Ovary (tissue), 7 donors: ENCODE measurements at regions not wholly inside any gene's neighbourhood (a gene's known extent, or its start where the extent isn't known, plus 50 kb on each side); places are given as distances from the start of the nearest gene placed in this dataset.

Experiments used
- DNase-seq, 5 donors: peaks; one replicate each; pipeline ENCODE4 v3.0.0-alpha.2; 2019 to 2020
- H3K27ac ChIP-seq, 2 donors: fragments of 200-600 bp; one replicate each; pipeline versions ENCODE4 v1.5.1 to v1.8.0; 2019 to 2022
- H3K27me3 ChIP-seq: fragments of 200-600 bp; one replicate; pipeline ENCODE4 v1.8.0; 2022
- H3K36me3 ChIP-seq: fragments of 200-600 bp; sonication (generic); one replicate; pipeline ENCODE4 v1.5.1; 2019
- H3K4me1 ChIP-seq: one replicate; pipeline ENCODE4 v1.8.1; 2013; ENCODE audit warnings: mild to moderate bottlenecking, moderate library complexity; ENCODE audit not compliant: insufficient read depth
- H3K4me3 ChIP-seq: fragments of 200-600 bp; sonication (generic); one replicate; pipeline ENCODE4 v1.5.1; 2017
- H3K9me3 ChIP-seq, 2 donors: fragments of 200-600 bp in 1 of 2; sonication (generic) in 1 of 2; one replicate each; pipeline versions ENCODE4 v1.5.1 to v1.8.1; 2013 to 2019; ENCODE audit warnings: mild to moderate bottlenecking in 1 of 2, moderate library complexity in 1 of 2
- CTCF ChIP-seq, 3 donors: fragments of 450-650 bp in 2 of 3; fragments of 200-600 bp in 1 of 3; IDR thresholded peaks; one replicate each; pipeline versions ENCODE4 v1.5.1 to v1.8.0; 2016 to 2022; ENCODE audit warnings: antibody characterized with exemption in 3 of 3, mild to moderate bottlenecking in 1 of 3
- EP300 ChIP-seq: sonication (generic); formaldehyde crosslinking; IDR thresholded peaks from one replicate; pipeline ENCODE4 v1.6.1; 2017; ENCODE audit warnings: antibody characterized with exemption
- POLR2A ChIP-seq: fragments of 450-650 bp; IDR thresholded peaks from one replicate; pipeline ENCODE4 v1.6.1; 2017; ENCODE audit warnings: antibody characterized with exemption, mild to moderate bottlenecking, moderate library complexity
- WGBS, 3 donors: extraction: QIAGEN DNeasy Blood & Tissue Kit in 1 of 3; methylation state at CpG; one replicate each; pipeline versions ENCODE4 v1.1.5 to v1.1.7; 2013 to 2017; 5-methylcytosine and 5-hydroxymethylcytosine counted together
- intact Hi-C, 4 donors: fragments of 100-400 bp; cut with DNase I; formaldehyde crosslinking; loops; one replicate each; pipeline versions ENCODE4 v1.11.0 to v1.15.1; 2022 to 2023
- donor health status: DM: no; HTN: no; CAD: no; lungs with moderate emphysema.
- donor health status: DM: no; HTN: no; CAD: no.
- donor health status: Bipolar disorder and iron deficiency.
- donor health status: DM: no; HTN: no; CAD: no.
- donor health status: DM: yes; HTN: yes; CAD: no.

- no peak overlapping the region for H3K27ac ChIP-seq
- WGBS, 3 donors = 93% methylated on average over 3 of the region's 3 CpGs
- H3K4me1 ChIP-seq = no peaks in the 10 kb centered on the region
- no peaks in the 10 kb centered on the region for H3K27me3 ChIP-seq
- no peaks in the 10 kb centered on the region for H3K9me3 ChIP-seq
- no peak for DNase-seq
- intact Hi-C loops = no loop called here
- no peaks in the 10 kb centered on the region for H3K36me3 ChIP-seq
- TF ChIP-seq EP300 (no peak), CTCF (IDR thresholded peaks at IDR 0.05) (no peak), POLR2A (no peak)
- no peak overlapping the region for H3K4me3 ChIP-seq
Measured at GRCh38 chr18:27423581-27423980, 238.5 kb upstream of the CHST9 start.

- DNase-seq = no peak
- Histone ChIP-seq H3K4me3 (no peak overlapping the region), H3K4me1 (no peaks in the 10 kb centered on the region), H3K9me3 (no peaks in the 10 kb centered on the region), H3K27me3 (no peaks in the 10 kb centered on the region), H3K27ac (no peak overlapping the region), H3K36me3 (no peaks in the 10 kb centered on the region)
- TF ChIP-seq POLR2A (no peak), EP300 (no peak), CTCF (IDR thresholded peaks at IDR 0.05) (no peak)
- 91 to 94% (median 92%) methylated on average over 2 of the region's 2 CpGs for WGBS, 3 donors
- intact Hi-C loops = no loop called here
Measured at GRCh38 chr18:27419646-27420045, 234.5 kb upstream of the CHST9 start.

GRCh38 chr18:27415495-27415894 is 230.4 kb upstream of the CHST9 start:
- TF ChIP-seq CTCF (IDR thresholded peaks at IDR 0.05) = no peak
- TF ChIP-seq EP300 = no peak
- TF ChIP-seq POLR2A = no peak

GRCh38 chr18:27414682-27415081 is 229.6 kb upstream of the CHST9 start:
- Histone ChIP-seq H3K27me3 (no peaks in the 10 kb centered on the region), H3K9me3 (no peaks in the 10 kb centered on the region), H3K36me3 (no peaks in the 10 kb centered on the region), H3K4me3 (no peak overlapping the region), H3K4me1 (peaks cover 1% of the 10 kb centered on the region), H3K27ac (no peak overlapping the region)
- TF ChIP-seq EP300 = no peak
- no peak for TF ChIP-seq CTCF (IDR thresholded peaks at IDR 0.05)
- WGBS, 3 donors = 49 to 66% (median 53%) methylated on average over 1 of the region's 1 CpG
- no peak for DNase-seq
- intact Hi-C loops = no loop called here

More at GRCh38 chr18:27415495-27415894, 230.4 kb upstream of the CHST9 start:
- Histone ChIP-seq H3K36me3 (no peaks in the 10 kb centered on the region), H3K9me3 (no peaks in the 10 kb centered on the region), H3K27ac (no peak overlapping the region), H3K4me3 (no peak overlapping the region), H3K4me1 (peaks cover 1% of the 10 kb centered on the region), H3K27me3 (no peaks in the 10 kb centered on the region)
- 75 to 91% (median 88%) methylated on average over 4 of the region's 4 CpGs for WGBS, 3 donors
- intact Hi-C loops = no loop called here
- no peak for DNase-seq
